Hepatocyte (in vitro differentiated cells): ENCODE measurements at regions not wholly inside any gene's neighbourhood (a gene's known extent, or its start where the extent isn't known, plus 50 kb on each side); places are given as distances from the start of the nearest gene placed in this dataset.

ENCODE experiments used
- DNase-seq: peaks from one replicate; pipeline ENCODE4 v3.0.0-alpha.2; 2016; ENCODE audit warnings: low spot score
- H2AFZ ChIP-seq: fragments of 200-600 bp; sonication (generic); 2 replicates; pipeline ENCODE4 v1.6.0; 2016; ENCODE audit warnings: antibody characterized with exemption, mild to moderate bottlenecking
- H3K27ac ChIP-seq: fragments of 200-600 bp; sonication (generic); 2 replicates; pipeline ENCODE4 v1.5.1; 2016; ENCODE audit warnings: mild to moderate bottlenecking
- H3K27me3 ChIP-seq: fragments of 200-600 bp; sonication (generic); 2 replicates; pipeline ENCODE4 v1.6.1; 2016
- H3K36me3 ChIP-seq: fragments of 200-600 bp; sonication (generic); replicated peaks from 2 replicates; pipeline ENCODE4 v1.5.1; 2016; ENCODE audit warnings: low read depth; ENCODE audit not compliant: insufficient read depth
- H3K4me1 ChIP-seq: fragments of 200-600 bp; sonication (generic); 2 replicates; pipeline ENCODE4 v1.5.1; 2016; ENCODE audit warnings: mild to moderate bottlenecking, moderate library complexity; ENCODE audit not compliant: insufficient read depth
- H3K4me2 ChIP-seq: fragments of 200-600 bp; sonication (generic); 2 replicates; pipeline ENCODE4 v1.6.0; 2016
- H3K4me3 ChIP-seq: fragments of 200-600 bp; sonication (generic); 2 replicates; pipeline ENCODE4 v1.5.1; 2016; ENCODE audit warnings: mild to moderate bottlenecking
- H3K79me2 ChIP-seq: fragments of 200-600 bp; sonication (generic); 2 replicates; pipeline ENCODE4 v1.6.0; 2017; ENCODE audit warnings: mild to moderate bottlenecking
- H3K9me2 ChIP-seq: fragments of 200-600 bp; sonication (generic); replicated peaks from 2 replicates; pipeline ENCODE4 v1.6.0; 2017; ENCODE audit warnings: mild to moderate bottlenecking; ENCODE audit not compliant: insufficient read depth
- H3K9me3 ChIP-seq: fragments of 200-600 bp; sonication (generic); 2 replicates; pipeline ENCODE4 v1.5.1; 2016; ENCODE audit warnings: low read depth, mild to moderate bottlenecking
- H4K20me1 ChIP-seq: fragments of 200-600 bp; sonication (generic); 2 replicates; pipeline ENCODE4 v1.6.0; 2016; ENCODE audit warnings: mild to moderate bottlenecking; ENCODE audit not compliant: insufficient read depth, poor library complexity, severe bottlenecking
- CTCF ChIP-seq: fragments of 200-600 bp; sonication (generic); IDR thresholded peaks from 2 replicates; pipeline ENCODE4 v1.5.1; 2016; ENCODE audit warnings: antibody characterized with exemption, mild to moderate bottlenecking; ENCODE audit not compliant: poor library complexity
- EZH2 ChIP-seq: fragments of 200-600 bp; sonication (generic); IDR thresholded peaks from 2 replicates; pipeline ENCODE4 v1.6.1; 2016; ENCODE audit warnings: antibody characterized with exemption, mild to moderate bottlenecking, borderline replicate concordance
- EZH2phosphoT487 ChIP-seq: fragments of 200-600 bp; sonication (generic); IDR thresholded peaks from one replicate; pipeline ENCODE4 v1.6.1; 2018; ENCODE audit warnings: antibody characterized with exemption, mild to moderate bottlenecking, low read depth, moderate library complexity; ENCODE audit not compliant: unreplicated experiment, severe bottlenecking
- WGBS: methylation state at CpG from one replicate; pipeline ENCODE4 v1.1.6; 2016; ENCODE audit warnings: low lambda C conversion rate; ENCODE audit errors: missing lambda C conversion rate; 5-methylcytosine and 5-hydroxymethylcytosine counted together

- no peak overlapping the region for H2AFZ ChIP-seq
- no peaks in the 10 kb centered on the region for H4K20me1 ChIP-seq
- TF ChIP-seq EZH2: no peak
- TF ChIP-seq CTCF: no peak
- no peak for TF ChIP-seq EZH2phosphoT487
- no peaks in the 10 kb centered on the region for H3K9me3 ChIP-seq
- WGBS: 93% methylated on average over 4 of the region's 4 CpGs
- H3K4me2 ChIP-seq: no peak overlapping the region
- no peaks in the 10 kb centered on the region for H3K36me3 ChIP-seq
- H3K4me3 ChIP-seq: no peak overlapping the region
- no peak for DNase-seq
- H3K27me3 ChIP-seq: no peaks in the 10 kb centered on the region
- H3K27ac ChIP-seq: no peak overlapping the region
- H3K79me2 ChIP-seq: no peaks in the 10 kb centered on the region
- H3K9me2 ChIP-seq: no peaks in the 10 kb centered on the region
- no peaks in the 10 kb centered on the region for H3K4me1 ChIP-seq
Observed at GRCh38 chr1:56321150-56321490, 258.2 kb downstream of the PLPP3 start.

- 64% methylated on average over 3 of the region's 3 CpGs for WGBS
- Histone ChIP-seq H3K9me3 (no peaks in the 10 kb centered on the region), H3K27ac (no peak overlapping the region), H4K20me1 (no peaks in the 10 kb centered on the region), H3K79me2 (no peaks in the 10 kb centered on the region), H3K4me2 (no peak overlapping the region), H2AFZ (no peak overlapping the region), H3K4me3 (no peak overlapping the region), H3K36me3 (no peaks in the 10 kb centered on the region), H3K4me1 (no peaks in the 10 kb centered on the region), H3K9me2 (no peaks in the 10 kb centered on the region), H3K27me3 (no peaks in the 10 kb centered on the region)
- TF ChIP-seq CTCF: no peak
- TF ChIP-seq EZH2: no peak
- TF ChIP-seq EZH2phosphoT487: no peak
- no peak for DNase-seq
Observed at GRCh38 chr1:56320464-56321149, 258.8 kb downstream of the PLPP3 start.

GRCh38 chr1:56317722-56318121 lies 261.6 kb downstream of the PLPP3 start:
- no peak for TF ChIP-seq EZH2phosphoT487
- WGBS: 98% methylated on average over 8 of the region's 8 CpGs

GRCh38 chr1:56315293-56315942 lies 263.9 kb downstream of the PLPP3 start:
- WGBS: 92% methylated on average over 3 of the region's 3 CpGs
- Histone ChIP-seq H3K27me3 (no peaks in the 10 kb centered on the region), H3K9me2 (no peaks in the 10 kb centered on the region), H4K20me1 (no peaks in the 10 kb centered on the region), H3K36me3 (no peaks in the 10 kb centered on the region), H3K9me3 (peaks cover 6% of the 10 kb centered on the region), H3K4me1 (no peaks in the 10 kb centered on the region), H3K4me2 (no peak overlapping the region), H2AFZ (no peak overlapping the region), H3K79me2 (no peaks in the 10 kb centered on the region), H3K4me3 (no peak overlapping the region), H3K27ac (no peak overlapping the region)
- DNase-seq: no peak
- TF ChIP-seq EZH2 (no peak), EZH2phosphoT487 (no peak), CTCF (no peak)

More at GRCh38 chr1:56317722-56318121, 261.6 kb downstream of the PLPP3 start:
- H3K9me3 ChIP-seq: peaks cover 6% of the 10 kb centered on the region
- H3K4me1 ChIP-seq: no peaks in the 10 kb centered on the region
- no peak overlapping the region for H2AFZ ChIP-seq
- no peak overlapping the region for H3K4me3 ChIP-seq
- H3K36me3 ChIP-seq: no peaks in the 10 kb centered on the region
- H3K27ac ChIP-seq: no peak overlapping the region
- no peaks in the 10 kb centered on the region for H3K27me3 ChIP-seq
- no peak for DNase-seq
- H3K79me2 ChIP-seq: no peaks in the 10 kb centered on the region
- H3K9me2 ChIP-seq: no peaks in the 10 kb centered on the region
- no peaks in the 10 kb centered on the region for H4K20me1 ChIP-seq
- H3K4me2 ChIP-seq: no peak overlapping the region
